Large intestine (tissue), 3 donors: ENCODE measurements at regions not wholly inside any gene's neighbourhood (a gene's known extent, or its start where the extent isn't known, plus 50 kb on each side); places are given as distances from the start of the nearest gene placed in this dataset.

ENCODE experiments used
- DNase-seq, 2 donors: peaks; one replicate each; pipeline versions ENCODE4 v3.0.0 to v3.0.0-alpha.2; 2013
- H3K27ac ChIP-seq: one replicate; pipeline ENCODE4 v1.5.1; 2013; ENCODE audit warnings: low read length
- H3K27me3 ChIP-seq: 2 replicates; pipeline ENCODE4 v1.6.1; 2013; ENCODE audit warnings: low read length; ENCODE audit not compliant: control insufficient read depth, insufficient read depth
- H3K36me3 ChIP-seq: 2 replicates; pipeline ENCODE4 v1.6.1; 2013; ENCODE audit warnings: low read length; ENCODE audit not compliant: control insufficient read depth, insufficient read depth
- H3K4me1 ChIP-seq: one replicate; pipeline ENCODE4 v1.6.1; 2013; ENCODE audit warnings: low read length; ENCODE audit not compliant: control insufficient read depth, insufficient read depth
- H3K4me3 ChIP-seq: one replicate; pipeline ENCODE4 v1.5.1; 2013; ENCODE audit warnings: low read length
- H3K9me3 ChIP-seq: one replicate; pipeline ENCODE4 v1.6.1; 2013; ENCODE audit warnings: mild to moderate bottlenecking, low read depth, low read length, moderate library complexity; ENCODE audit not compliant: control insufficient read depth
- WGBS: methylation state at CpG from one replicate; pipeline ENCODE4 v1.1.5; 2013; ENCODE audit warnings: low lambda C conversion rate; ENCODE audit not compliant: insufficient coverage; 5-methylcytosine and 5-hydroxymethylcytosine counted together

DNA sequence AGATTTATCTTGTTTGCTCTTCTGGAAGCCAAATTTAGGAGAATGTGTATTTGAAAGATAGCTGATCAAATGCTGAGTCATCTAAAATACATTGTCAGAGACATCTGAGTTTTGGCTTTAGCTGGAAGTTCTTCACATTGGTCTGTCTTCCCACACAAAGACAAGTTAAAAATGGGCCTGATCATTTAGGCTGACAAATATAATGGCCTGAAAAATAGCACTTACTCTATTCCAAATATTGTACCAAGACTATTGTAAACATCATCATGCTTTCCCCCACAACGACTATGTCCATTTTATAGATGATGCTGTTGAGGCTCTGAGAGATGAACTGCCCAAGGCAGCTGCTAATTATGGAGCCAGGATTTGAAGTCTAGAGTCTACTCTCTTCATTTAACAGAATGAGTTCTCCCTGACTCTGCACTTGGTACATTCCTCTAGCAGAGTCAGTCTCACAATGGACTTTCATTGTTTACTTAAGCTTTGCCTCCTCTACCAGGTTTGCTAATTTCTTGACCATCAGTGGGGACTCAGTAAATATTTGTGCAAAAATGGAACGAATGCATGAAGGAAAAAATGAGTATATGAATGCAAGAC lies 619.4 kb upstream of the KLF4 start:
- no peaks in the 10 kb centered on the region for H3K27me3 ChIP-seq
- no peaks in the 10 kb centered on the region for H3K9me3 ChIP-seq
- H3K4me1 ChIP-seq: no peaks in the 10 kb centered on the region
- H3K27ac ChIP-seq: no peak overlapping the region
- H3K36me3 ChIP-seq: no peaks in the 10 kb centered on the region
- DNase-seq: peak; percentile 7 to 55
- H3K4me3 ChIP-seq: no peak overlapping the region
- WGBS: no CpG with 5 or more reads among the region's 2 CpGs

DNA sequence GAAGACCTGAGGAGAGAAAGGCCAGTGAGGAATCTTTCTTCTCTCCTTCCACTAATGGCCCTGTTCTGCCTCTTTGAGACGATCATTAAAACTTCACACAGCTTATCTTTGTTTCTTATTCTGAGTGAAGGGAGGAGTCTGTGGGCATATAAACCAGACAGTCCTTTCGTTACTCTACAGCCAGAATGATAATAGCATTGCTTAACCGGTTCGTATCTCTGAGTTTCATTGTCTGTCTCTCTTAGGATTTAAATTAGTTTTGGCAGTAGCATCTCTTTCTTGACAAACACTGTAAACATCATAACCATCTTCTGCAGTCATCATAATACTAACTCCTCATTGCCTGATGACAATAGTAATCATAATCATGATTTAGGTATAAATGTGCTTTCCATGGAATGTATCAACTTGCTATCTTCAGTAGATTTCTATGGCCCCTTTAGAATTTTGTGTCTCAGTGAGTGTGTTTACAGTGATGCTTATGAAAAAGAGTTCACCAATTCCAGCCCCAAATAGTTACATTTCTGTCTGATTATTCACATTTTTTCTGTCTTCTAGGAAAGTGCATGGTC lies 618.8 kb upstream of the KLF4 start:
- WGBS: no CpG with 5 or more reads among the region's 4 CpGs
- no peaks in the 10 kb centered on the region for H3K9me3 ChIP-seq
- DNase-seq: peak in 1 of 2 donors; percentile 14

DNA sequence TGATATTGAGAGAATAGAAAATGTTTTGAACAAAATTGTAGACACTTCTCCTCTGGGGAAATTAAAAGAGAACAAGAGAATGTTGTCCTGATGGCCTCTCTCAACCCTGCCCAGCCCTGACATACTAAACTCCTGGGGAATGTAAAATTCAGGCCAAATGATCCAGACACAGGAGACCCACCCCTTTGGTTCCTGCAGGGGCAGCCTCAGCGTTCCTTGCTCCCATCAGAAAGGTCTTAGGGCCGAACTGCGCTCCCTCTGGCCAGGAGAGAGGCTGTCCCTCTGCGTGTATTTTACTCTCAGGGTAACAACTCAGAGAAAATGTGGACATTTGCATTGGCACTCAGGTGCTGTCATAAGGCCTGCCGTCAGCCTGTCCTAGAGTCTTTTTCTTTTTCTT lies 616.3 kb upstream of the KLF4 start:
- Histone ChIP-seq H3K9me3 (no peaks in the 10 kb centered on the region), H3K4me3 (no peak overlapping the region), H3K27ac (no peak overlapping the region), H3K36me3 (no peaks in the 10 kb centered on the region), H3K27me3 (no peaks in the 10 kb centered on the region), H3K4me1 (no peaks in the 10 kb centered on the region)
- no CpG with 5 or more reads among the region's 5 CpGs for WGBS
- DNase-seq: no peak

More for the DNA sequence above, 618.8 kb upstream of the KLF4 start:
- no peak overlapping the region for H3K27ac ChIP-seq
- H3K36me3 ChIP-seq: no peaks in the 10 kb centered on the region
- no peaks in the 10 kb centered on the region for H3K27me3 ChIP-seq
- H3K4me3 ChIP-seq: no peak overlapping the region
- H3K4me1 ChIP-seq: no peaks in the 10 kb centered on the region

- Histone ChIP-seq H3K4me3 (no peak overlapping the region), H3K36me3 (no peaks in the 10 kb centered on the region), H3K27me3 (no peaks in the 10 kb centered on the region), H3K4me1 (no peaks in the 10 kb centered on the region), H3K9me3 (no peaks in the 10 kb centered on the region), H3K27ac (no peak overlapping the region)
- no peak for DNase-seq
- WGBS: 83% methylated on average over 1 of the region's 1 CpG
Measured at GRCh38 chr9:108104991-108105390, 615.4 kb upstream of the KLF4 start.

DNA sequence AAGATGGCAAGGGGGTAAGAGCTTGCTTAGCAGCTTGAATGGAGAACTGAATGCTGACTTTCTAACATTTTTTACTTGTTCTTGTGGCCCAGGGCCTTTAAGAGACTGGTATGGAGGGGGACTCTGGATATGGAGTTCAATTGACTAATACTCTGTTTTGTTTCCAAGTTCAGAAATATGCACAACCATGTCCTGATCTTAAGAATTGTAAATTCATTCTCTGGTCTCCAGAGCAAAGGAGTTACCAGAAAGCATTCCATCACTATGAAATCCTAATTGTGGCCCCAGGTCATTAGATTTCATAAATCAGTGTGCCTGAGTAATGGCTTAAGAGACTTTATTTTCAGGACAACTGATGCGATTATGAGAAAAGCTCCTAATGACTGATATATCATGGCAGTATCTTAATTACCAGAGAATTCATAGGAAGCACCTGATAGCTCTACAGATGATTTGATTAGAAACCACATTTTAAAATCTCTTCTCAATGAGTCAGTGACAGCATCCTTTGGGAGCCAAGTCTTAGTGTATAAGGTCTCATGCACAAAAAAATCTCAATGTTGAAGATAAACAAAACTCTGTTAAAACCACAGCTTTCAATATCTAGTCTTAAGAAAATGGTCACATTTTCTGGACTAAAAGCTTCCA lies 613.6 kb upstream of the KLF4 start:
- no peaks in the 10 kb centered on the region for H3K4me1 ChIP-seq
- H3K27ac ChIP-seq: no peak overlapping the region
- no peak overlapping the region for H3K4me3 ChIP-seq
- H3K27me3 ChIP-seq: no peaks in the 10 kb centered on the region
- no peak for DNase-seq
- WGBS: no CpG with 5 or more reads among the region's 1 CpG
- no peaks in the 10 kb centered on the region for H3K36me3 ChIP-seq
- H3K9me3 ChIP-seq: no peaks in the 10 kb centered on the region

DNA sequence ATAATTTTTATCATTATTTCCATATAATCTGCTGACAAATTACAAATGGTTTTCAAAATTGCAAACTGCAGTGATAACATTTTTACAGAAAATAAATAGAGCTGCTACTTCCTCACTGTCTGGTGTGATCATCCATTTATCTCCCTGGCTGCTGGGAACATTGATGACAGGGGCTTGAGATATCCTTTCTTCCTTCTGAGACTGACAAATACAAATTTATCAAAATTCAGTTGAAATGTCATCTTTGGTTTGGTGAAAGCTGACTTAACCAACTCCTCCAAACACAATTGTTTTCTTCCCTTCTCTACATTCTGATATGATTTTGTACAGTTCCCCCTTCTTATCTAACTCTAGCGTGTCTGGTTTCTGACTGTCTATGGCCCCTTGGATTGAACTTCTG lies 611.8 kb upstream of the KLF4 start:
- no CpG with 5 or more reads among the region's 1 CpG for WGBS

DNA sequence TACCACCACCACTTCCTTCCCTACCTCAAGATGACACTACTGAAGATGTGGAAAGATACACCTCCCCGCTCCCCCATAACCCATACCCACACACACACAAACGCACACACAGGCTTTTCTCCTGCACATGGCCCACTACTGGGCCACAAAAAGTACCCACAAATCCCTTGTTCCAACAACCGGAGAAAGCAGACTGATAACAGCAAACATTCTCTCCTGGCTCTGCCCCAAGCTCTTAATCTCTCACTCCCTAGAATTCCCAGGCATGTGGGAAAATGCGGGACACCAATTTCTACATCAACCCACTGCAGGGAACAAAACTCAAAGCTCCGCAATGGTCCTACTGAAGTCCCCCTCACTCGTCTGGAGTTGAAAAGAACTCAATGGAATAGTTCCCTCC lies 611.0 kb upstream of the KLF4 start:
- DNase-seq: no peak
- Histone ChIP-seq H3K4me1 (no peaks in the 10 kb centered on the region), H3K27me3 (no peaks in the 10 kb centered on the region), H3K36me3 (no peaks in the 10 kb centered on the region), H3K9me3 (no peaks in the 10 kb centered on the region), H3K4me3 (no peak overlapping the region), H3K27ac (no peak overlapping the region)
- WGBS: no CpG with 5 or more reads among the region's 6 CpGs

More for the DNA sequence above, 611.8 kb upstream of the KLF4 start:
- Histone ChIP-seq H3K4me1 (no peaks in the 10 kb centered on the region), H3K27ac (no peak overlapping the region), H3K4me3 (no peak overlapping the region), H3K36me3 (no peaks in the 10 kb centered on the region), H3K9me3 (no peaks in the 10 kb centered on the region), H3K27me3 (no peaks in the 10 kb centered on the region)
- no peak for DNase-seq

DNA sequence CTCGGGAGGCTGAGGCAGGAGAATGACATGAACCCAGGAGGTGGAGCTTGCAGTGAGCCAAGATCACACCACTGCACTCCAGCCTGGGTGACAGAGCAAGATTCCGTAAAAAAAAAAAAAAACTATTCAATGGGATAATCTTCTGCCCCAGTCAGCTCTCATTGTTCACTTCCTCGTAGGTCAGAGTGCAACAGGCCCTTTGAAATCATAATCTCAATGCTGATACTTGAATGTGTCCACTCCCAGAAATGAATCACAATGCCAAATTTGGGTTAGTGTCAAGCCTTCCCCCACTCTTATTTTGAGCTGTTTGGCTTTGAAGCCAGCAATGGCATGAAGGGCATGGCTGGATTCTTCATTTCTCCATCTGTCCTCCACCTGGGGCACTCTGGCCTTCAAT lies 610.3 kb upstream of the KLF4 start:
- Histone ChIP-seq H3K36me3 (no peaks in the 10 kb centered on the region), H3K4me1 (no peaks in the 10 kb centered on the region), H3K9me3 (no peaks in the 10 kb centered on the region), H3K4me3 (no peak overlapping the region), H3K27me3 (no peaks in the 10 kb centered on the region), H3K27ac (no peak overlapping the region)
- DNase-seq: peak in 1 of 2 donors; percentile 19
- WGBS: no CpG with 5 or more reads among the region's 3 CpGs

- Histone ChIP-seq H3K27me3 (no peaks in the 10 kb centered on the region), H3K36me3 (no peaks in the 10 kb centered on the region), H3K4me1 (no peaks in the 10 kb centered on the region), H3K4me3 (no peak overlapping the region), H3K9me3 (peaks cover 4% of the 10 kb centered on the region), H3K27ac (no peak overlapping the region)
- DNase-seq: no peak
- no CpG with 5 or more reads among the region's 1 CpG for WGBS
Measured at GRCh38 chr9:108095496-108095895, 605.9 kb upstream of the KLF4 start.

- WGBS: 90% methylated on average over 2 of the region's 2 CpGs
- Histone ChIP-seq H3K36me3 (no peaks in the 10 kb centered on the region), H3K27me3 (no peaks in the 10 kb centered on the region), H3K27ac (no peak overlapping the region), H3K4me3 (no peak overlapping the region), H3K4me1 (no peaks in the 10 kb centered on the region), H3K9me3 (peaks cover 4% of the 10 kb centered on the region)
- DNase-seq: no peak
Measured at GRCh38 chr9:108094676-108094993, 605.1 kb upstream of the KLF4 start.
